GM21381 (cell line): ENCODE measurements at regions not wholly inside any gene's neighbourhood (a gene's known extent, or its start where the extent isn't known, plus 50 kb on each side); places are given as distances from the start of the nearest gene placed in this dataset.

Experiments used
- ATAC-seq: cut with Tn5 transposase; IDR thresholded peaks from one replicate; pipeline ENCODE4 v1.9.1; 2021; ENCODE audit warnings: mild to moderate bottlenecking, moderate library complexity; ENCODE audit not compliant: unreplicated experiment

DNA sequence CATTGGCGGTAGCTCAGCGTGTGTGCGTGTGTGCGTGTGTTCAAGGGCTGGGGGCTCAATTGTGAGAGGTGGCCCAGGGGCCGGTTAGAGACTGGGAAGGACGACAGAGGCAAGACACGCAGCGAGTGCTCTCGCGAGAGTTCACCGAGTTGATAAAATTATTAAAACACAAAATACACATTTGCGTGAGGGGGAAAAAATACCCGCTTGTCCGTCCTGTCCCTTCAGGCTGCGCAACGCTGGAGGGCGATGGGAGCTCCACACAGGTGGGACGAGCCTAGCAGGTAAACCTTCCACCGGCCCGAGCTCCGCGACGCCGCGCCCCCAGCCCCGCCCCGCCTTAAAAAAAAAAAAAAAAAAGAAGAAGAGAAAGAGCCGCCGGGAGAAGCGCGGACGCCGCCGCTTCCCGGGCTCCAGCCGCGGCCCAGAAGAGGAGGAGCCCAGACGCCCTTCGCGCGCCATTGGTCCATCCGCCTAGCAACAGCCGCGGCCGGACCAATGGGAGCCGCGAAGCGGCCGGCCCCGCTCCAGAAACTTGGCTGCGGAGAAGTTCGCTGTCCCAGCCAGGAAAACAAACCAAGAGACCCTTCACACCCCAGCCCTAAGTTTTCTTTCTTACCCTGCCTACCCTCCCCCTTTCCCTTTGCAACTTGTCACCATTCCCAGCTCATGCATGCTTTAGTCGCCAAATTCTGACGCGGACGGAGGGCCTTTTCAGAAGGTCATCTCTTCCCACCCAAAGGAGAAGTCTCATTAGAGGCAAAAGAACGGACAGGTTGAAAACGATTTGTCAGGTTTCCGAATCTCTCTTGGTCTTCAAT lies 169.9 kb upstream of the MAF start:
- peak; percentile 99 for ATAC-seq

- no peak for ATAC-seq
These were observed 169.3 kb upstream of the MAF start for GRCh38 chr16:79769928-79770243.

- ATAC-seq = no peak
These were observed 168.9 kb upstream of the MAF start for GRCh38 chr16:79769270-79769927.

DNA sequence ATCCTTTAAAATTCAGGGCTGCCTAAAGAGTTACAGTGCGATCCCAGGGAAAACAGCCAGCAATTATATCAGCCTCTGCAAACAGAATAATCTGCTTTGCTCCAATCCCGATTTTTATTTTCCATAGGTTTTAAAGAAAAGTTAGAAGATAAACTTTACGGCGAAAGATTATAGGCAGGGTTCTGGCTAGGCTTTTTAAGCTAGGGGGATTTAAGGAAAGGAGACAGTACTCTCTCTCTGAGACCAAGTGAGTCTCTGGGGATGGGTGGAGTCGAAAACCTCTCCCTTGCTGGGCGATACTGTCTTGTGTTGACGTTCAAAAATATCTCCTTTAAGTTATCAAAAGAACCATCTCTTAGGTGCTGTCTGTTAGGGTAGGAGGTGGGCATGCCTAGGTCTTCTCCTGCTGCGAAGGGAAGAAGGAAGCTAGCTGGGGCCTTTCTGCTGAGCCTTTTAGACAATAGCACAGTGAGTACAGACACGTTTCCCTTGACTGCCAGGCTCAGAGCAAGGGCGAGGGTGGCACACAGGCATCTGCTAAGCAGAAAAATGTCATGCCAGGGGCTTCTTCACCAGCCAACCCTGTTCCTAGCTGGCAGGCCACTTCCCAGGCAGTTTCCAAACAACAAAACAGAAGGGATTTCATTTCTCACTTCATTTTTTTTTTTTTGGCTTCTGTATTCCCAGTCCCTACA lies 167.9 kb upstream of the MAF start:
- no peak for ATAC-seq

GRCh38 chr16:79767421-79768275 lies 167.1 kb upstream of the MAF start:
- no peak for ATAC-seq

DNA sequence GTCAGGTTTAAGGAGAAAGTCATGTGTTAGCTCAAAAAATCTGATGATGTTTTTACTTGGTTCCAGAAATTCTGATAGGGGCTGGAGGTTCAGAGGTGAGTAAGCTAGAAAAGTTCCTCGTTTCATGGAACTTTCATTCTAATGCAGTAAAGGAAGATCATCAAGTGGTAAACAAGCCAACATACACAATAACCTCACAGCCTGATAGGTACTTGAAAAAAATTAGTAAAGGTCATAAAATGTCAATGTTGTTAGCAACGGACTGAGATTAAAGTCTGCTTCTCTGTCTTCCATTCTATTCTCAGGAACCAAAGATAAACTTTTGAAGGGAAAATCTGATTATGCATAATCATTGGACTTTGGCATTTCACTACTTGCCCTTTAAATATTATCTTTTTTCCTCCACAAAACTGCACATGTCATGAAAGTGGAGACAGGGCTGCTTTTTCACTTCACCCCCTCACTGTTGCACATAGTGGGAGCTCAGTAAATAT lies 165.4 kb upstream of the MAF start:
- no peak for ATAC-seq

DNA sequence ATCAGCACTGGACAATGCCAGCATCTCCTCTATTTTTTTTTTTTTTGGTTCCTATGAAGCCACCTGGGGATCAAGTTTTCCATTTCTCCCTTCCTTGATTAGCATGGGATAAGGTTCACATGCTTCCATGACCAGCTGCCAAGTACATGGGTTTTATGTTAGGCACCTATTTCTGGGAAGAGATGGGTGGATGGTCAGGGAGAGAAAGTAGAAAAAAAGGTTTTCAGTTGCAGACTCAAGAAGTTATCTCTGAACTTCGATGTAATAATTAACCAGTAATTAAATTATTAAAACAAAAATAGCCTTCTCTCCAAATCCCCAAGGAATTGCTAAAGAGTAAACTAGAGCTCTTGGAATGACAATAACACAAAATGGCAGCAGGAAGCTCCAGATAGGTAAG lies 164.9 kb upstream of the MAF start:
- ATAC-seq = no peak

DNA sequence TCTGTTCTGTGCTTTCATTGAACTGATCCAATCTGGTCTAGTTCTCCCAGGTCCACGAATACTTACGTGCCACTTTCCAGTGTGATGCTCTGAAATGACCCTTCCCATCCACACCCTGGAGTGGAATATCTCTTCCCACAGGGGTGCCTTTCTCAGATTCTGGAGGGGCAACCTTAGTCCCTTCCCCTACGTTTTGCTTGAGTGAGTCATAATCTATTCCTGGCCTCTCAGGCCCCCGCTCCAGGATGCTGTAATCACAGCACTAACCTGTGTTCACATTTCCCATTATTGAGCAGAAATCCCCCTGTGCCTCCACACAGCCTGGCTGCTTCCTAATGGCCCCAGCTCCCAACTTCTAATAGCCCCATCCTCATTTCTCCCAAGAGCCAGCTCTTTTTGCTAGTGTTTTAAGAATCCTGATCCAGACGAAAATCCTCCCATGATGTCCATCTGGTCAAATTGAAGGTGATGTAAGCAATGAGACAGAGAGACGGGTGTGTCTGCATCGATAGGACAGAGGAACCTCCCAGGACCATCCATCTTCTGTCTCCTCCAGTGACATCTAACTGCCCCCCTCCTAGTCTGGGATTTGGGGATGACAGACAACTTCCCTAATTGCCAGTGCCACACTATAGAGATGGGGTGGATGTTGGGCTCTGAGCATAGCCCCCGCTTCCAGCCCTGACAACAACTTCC lies 164.0 kb upstream of the MAF start:
- no peak for ATAC-seq

GRCh38 chr16:79762217-79762616 lies 161.7 kb upstream of the MAF start:
- ATAC-seq = no peak

DNA sequence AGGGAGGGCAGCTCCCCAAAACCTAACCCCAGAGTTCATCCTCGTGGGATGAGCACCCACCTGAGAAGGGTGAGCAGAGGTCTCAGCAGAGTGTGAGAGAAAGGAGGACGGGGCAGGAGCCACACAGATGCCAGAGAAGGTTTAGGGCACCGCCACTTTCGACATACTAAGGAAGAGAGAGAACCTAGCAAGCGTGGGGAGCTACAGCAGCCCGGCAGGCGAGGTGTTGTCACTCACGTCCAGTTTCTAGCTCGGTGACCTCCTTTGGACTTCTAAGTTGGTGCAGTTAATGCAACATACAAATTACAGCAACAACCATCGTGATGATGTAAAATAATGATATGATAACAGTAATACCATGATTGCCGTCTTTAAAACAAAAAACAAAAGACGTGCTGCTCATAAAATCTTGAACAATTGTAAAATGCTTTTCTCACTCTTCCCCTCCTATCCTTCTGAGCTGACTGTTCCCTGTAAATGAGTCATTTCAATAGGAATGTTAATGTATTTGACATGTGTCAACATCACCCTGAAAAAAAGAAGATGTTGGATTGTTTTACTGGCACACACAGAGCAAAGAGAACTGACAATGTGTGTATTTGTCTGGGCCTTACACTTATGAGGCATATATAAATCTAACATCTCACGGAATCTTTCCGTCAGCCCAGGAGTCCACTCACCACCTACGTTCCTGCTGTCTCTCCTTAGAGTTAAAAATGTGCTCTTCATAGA lies 158.2 kb upstream of the MAF start:
- ATAC-seq = no peak

DNA sequence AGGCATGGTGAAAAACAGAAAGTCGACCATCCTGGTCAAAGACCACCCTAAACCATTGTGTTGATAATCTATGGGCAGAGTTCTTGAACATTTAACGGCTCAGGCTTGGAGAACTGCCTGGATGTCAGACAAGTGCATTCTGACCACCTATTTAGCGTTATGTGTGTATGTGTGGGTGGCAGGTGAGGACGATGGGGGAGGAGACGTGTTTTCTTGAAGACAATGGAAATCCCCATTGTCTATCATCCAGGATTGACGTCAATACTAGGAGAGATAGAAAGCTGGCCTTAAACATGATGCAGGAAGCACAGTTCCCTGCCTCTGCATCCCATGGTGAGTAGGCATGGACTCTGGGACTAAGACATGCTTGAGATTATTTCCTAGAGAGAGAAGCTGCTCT lies 157.4 kb upstream of the MAF start:
- ATAC-seq = no peak

DNA sequence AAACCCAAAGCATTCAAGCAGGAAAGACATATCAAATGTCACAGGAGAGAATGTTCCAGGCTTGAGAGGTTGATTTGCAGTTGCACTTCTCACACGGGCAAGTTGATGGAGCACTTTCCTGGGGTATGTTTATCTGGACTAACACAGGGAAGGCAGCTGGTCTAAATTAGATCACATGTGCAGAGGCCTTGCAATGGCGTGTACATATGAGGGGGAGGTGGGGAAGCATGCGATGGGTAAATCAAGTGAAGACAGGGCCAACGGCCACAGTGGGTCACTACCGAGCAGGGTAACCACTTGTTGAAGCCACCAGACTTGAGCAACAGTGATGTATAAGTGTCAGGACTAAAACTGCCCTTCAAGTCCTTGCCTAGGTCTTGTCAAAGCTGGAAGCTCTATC lies 156.6 kb upstream of the MAF start:
- no peak for ATAC-seq

- ATAC-seq = no peak
These were observed 156.0 kb upstream of the MAF start for GRCh38 chr16:79756571-79756970.

- ATAC-seq = no peak
These were observed 154.0 kb upstream of the MAF start for GRCh38 chr16:79754501-79754900.

DNA sequence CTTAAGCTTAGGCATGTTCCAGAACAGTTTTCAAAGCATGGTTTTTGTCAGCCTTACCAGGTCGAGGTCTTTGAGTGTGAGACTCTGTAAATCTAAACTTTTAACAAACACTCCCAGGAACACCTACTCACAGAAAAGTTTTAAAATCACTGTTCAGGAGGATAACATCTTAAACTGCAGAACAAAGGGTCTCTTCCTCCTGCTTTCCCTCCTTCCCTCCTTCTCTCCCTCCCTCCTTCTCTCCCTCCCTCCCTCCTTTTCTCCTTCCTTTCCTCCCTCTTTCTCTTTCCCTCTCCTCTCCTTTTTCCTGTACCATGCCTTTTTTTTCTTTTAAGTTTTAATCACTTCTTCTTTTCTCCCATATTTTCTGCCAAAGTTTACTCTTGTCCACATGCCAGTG lies 153.5 kb upstream of the MAF start:
- ATAC-seq = no peak

- ATAC-seq = no peak
These were observed 152.7 kb upstream of the MAF start for GRCh38 chr16:79753286-79753685.

DNA sequence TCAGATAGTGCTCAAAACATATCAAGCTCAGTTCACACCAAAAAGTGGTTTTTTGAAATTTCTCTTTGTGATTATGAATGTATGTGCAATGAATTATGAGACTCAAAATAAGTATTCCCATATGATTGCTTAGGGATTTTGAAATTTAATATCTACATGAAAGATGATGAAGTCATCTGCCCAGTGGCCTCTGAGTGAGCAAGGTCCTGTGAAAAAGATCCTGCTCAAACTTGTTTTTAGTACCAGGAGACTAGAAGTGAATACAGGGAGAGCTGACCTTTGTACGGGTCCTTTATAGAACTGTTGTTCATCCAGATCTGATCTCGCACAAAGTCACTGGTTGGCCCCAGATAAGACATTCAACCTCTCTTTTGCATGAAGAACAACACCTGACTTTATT lies 151.9 kb upstream of the MAF start:
- no peak for ATAC-seq

- no peak for ATAC-seq
These were observed 151.1 kb upstream of the MAF start for GRCh38 chr16:79751471-79752184.

GRCh38 chr16:79750311-79750710 lies 149.8 kb upstream of the MAF start:
- ATAC-seq = no peak
